ENCODE measurements at regions not wholly inside any gene's neighbourhood (a gene's known extent, or its start where the extent isn't known, plus 50 kb on each side); places are given as distances from the start of the nearest gene placed in this dataset.

- WGBS (ENCODE audit: missing lambda C conversion rate), result 2% methylated on average over 2 of the region's 2 CpGs
- DNase-seq (ENCODE audit: low read depth in 1 of 2, low spot score in 1 of 2), result no peak
- no peak for TF ChIP-seq ZNF302 (CRISPR knock-in tag; IDR thresholded peaks at IDR 0.05)
- TF ChIP-seq ZSCAN20 (CRISPR knock-in tag; IDR thresholded peaks at IDR 0.05), result no peak
- TF ChIP-seq RFX5 (IDR thresholded peaks at IDR 0.05), result no peak
- TF ChIP-seq BHLHE40 (IDR thresholded peaks at IDR 0.05; ENCODE audit: low read depth, low read length), result no peak
- no peak for TF ChIP-seq PBX3 (IDR thresholded peaks at IDR 0.05)
- no peak for TF ChIP-seq FOXS1 (CRISPR knock-in tag; IDR thresholded peaks at IDR 0.05)
- TF ChIP-seq KDM1A (IDR thresholded peaks at IDR 0.05; ENCODE audit: low read depth), result no peak
- TF ChIP-seq CTCF (IDR thresholded peaks at IDR 0.05), result no peak
- no peak for TF ChIP-seq CBX2 (IDR thresholded peaks at IDR 0.05; ENCODE audit: borderline replicate concordance, low read depth)
- no peak for TF ChIP-seq ZC3H11A (IDR thresholded peaks at IDR 0.05)
- no peak for TF ChIP-seq CBX8 (IDR thresholded peaks at IDR 0.05)
- TF ChIP-seq RCOR1 (IDR thresholded peaks at IDR 0.05; ENCODE audit: low read depth, low read length), result no peak
- TF ChIP-seq HMGXB4 (CRISPR knock-in tag; IDR thresholded peaks at IDR 0.05; ENCODE audit: borderline replicate concordance), result no peak
- TF ChIP-seq EP300 (IDR thresholded peaks at IDR 0.05), result no peak
- TF ChIP-seq CHD4 (IDR thresholded peaks at IDR 0.05; ENCODE audit: borderline replicate concordance), result no peak
- Histone ChIP-seq H3K9me3 (no peaks in the 10 kb centered on the region), H3K4me2 (no peak overlapping the region), H3K4me1 (no peaks in the 10 kb centered on the region), H3K4me3 (no peak overlapping the region), H3K27ac (no peak overlapping the region)
- FAIRE-seq, result no peak
- ATAC-seq, result no peak
- POLR2A ChIA-PET, result no interaction called here
- CTCF ChIA-PET, result no interaction called here
These were observed 89.1 kb upstream of the CLNK start for GRCh38 chr4:10773656-10774055.

- no peak for TF ChIP-seq POLR2AphosphoS2 (conservative IDR thresholded peaks at IDR 0.05; ENCODE audit: low read length)
- TF ChIP-seq HMGXB4 (CRISPR knock-in tag; IDR thresholded peaks at IDR 0.05; ENCODE audit: borderline replicate concordance), result no peak
- no peak for TF ChIP-seq HOXB5 (CRISPR knock-in tag; IDR thresholded peaks at IDR 0.05)
- TF ChIP-seq HOXB13 (CRISPR knock-in tag; IDR thresholded peaks at IDR 0.05; ENCODE audit: low read depth), result no peak
- no peak for TF ChIP-seq TP53 (CRISPR knock-in tag; IDR thresholded peaks at IDR 0.05)
- no peak for TF ChIP-seq EHF (CRISPR knock-in tag; IDR thresholded peaks at IDR 0.05)
- no peak for TF ChIP-seq TFCP2L1 (CRISPR knock-in tag; IDR thresholded peaks at IDR 0.05)
- no peak for TF ChIP-seq ZFP36 (IDR thresholded peaks at IDR 0.05; ENCODE audit: borderline replicate concordance, partially characterized antibody)
- TF ChIP-seq KDM1A (IDR thresholded peaks at IDR 0.05; ENCODE audit: low read depth), result no peak
- TF ChIP-seq HOXA7 (CRISPR knock-in tag; IDR thresholded peaks at IDR 0.05), result no peak
- no peak for TF ChIP-seq ATOH8 (CRISPR knock-in tag; IDR thresholded peaks at IDR 0.05; ENCODE audit: low read depth)
- Histone ChIP-seq H3K4me1 (no peaks in the 10 kb centered on the region), H3K27ac (no peak overlapping the region), H3K9me3 (no peaks in the 10 kb centered on the region), H3K4me2 (no peak overlapping the region), H3K4me3 (no peak overlapping the region)
- FAIRE-seq, result no peak
- DNase-seq (ENCODE audit: low read depth in 1 of 2, low spot score in 1 of 2), result no peak
- 0% methylated on average over 3 of the region's 3 CpGs for WGBS (ENCODE audit: missing lambda C conversion rate)
- ATAC-seq, result no peak
- ChIA-PET CTCF (interaction anchor here (0.7 kb wide), 1 partner anchor 114 kb away, joined by 3 read pairs; no protein-coding TSS in a partner anchor), POLR2A (no interaction called here)
These were observed 88.4 kb upstream of the CLNK start for GRCh38 chr4:10773010-10773409.

Data from A549 (cell line).